ENCODE measurements at regions not wholly inside any gene's neighbourhood (a gene's known extent, or its start where the extent isn't known, plus 50 kb on each side); places are given as distances from the start of the nearest gene placed in this dataset.
"Not testable (repeated sequence)": the region's sequence is repeated elsewhere in the genome, so short reads cannot be mapped to it uniquely, and the experiment has no call there.

DNA sequence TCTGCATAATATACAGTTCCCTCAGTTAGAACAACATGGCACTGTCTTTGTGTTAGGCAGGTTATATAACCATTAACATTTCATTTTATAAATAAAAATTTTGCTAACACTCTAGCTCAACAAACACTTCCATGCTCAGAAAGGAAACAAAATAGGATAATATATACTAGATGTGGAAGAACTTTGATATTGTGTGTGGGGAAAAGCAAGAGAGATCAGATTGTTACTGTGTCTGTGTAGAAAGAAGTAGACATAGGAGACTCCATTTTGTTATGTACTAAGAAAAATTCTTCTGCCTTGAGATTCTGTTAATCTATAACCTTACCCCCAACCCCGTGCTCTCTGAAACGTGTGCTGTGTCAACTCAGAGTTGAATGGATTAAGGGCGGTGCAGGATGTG, 111.1 kb upstream of the TRPC6 start:
- H3K79me1 ChIP-seq (ENCODE audit: low read depth, low read length); H3K79me2 ChIP-seq (ENCODE audit: control insufficient read depth in 1 of 2, insufficient read depth in 2 of 2, low read length in 2 of 2); H2BK120ac ChIP-seq (replicated peaks; ENCODE audit: low read depth, low read length); DNase-seq (ENCODE audit: low read depth in 1 of 2, low spot score in 2 of 2); H3K9ac ChIP-seq (replicated peaks in 1 of 4; ENCODE audit: extremely low read depth in 1 of 4, low read depth in 3 of 4, low read length in 3 of 4); H2AK5ac ChIP-seq (ENCODE audit: low read depth, low read length); H2BK12ac ChIP-seq (ENCODE audit: low read depth, low read length); H2BK20ac ChIP-seq (ENCODE audit: low read length); H2BK5ac ChIP-seq (ENCODE audit: low read depth, low read length); H3K36me3 ChIP-seq (ENCODE audit: control insufficient read depth in 2 of 4, insufficient read depth in 4 of 4, low read length in 3 of 4); H3K4ac ChIP-seq (replicated peaks; ENCODE audit: insufficient read length, low read depth, low read length); H4K8ac ChIP-seq (ENCODE audit: extremely low read depth, insufficient read depth, low read length); POLR2A ChIA-PET (ENCODE audit: partially characterized antibody); H3K4me3 ChIP-seq (ENCODE audit: extremely low read depth in 1 of 4, insufficient read depth in 2 of 4, low read depth in 3 of 4, low read length in 4 of 4); H3K27ac ChIP-seq (ENCODE audit: low read depth, low read length); H3K23me2 ChIP-seq (ENCODE audit: low read depth, low read length); H3K18ac ChIP-seq (ENCODE audit: extremely low read depth, low read length); H3K23ac ChIP-seq (ENCODE audit: insufficient read length); H3K4me1 ChIP-seq (replicated peaks in 1 of 4; ENCODE audit: control insufficient read depth in 3 of 4, insufficient read depth in 4 of 4, low read length in 3 of 4); H2AFZ ChIP-seq (ENCODE audit: low read length); H3K4me2 ChIP-seq (ENCODE audit: insufficient read depth in 1 of 2, low read depth in 2 of 2, low read length in 2 of 2); H3K56ac ChIP-seq (replicated peaks; ENCODE audit: insufficient read length, low read depth, low read length); FAIRE-seq; H2BK15ac ChIP-seq (ENCODE audit: low read length); H3K14ac ChIP-seq (ENCODE audit: insufficient read length); H4K91ac ChIP-seq (replicated peaks; ENCODE audit: insufficient read length, low read length); H3K9me3 ChIP-seq (ENCODE audit: insufficient read depth in 2 of 2, low read depth in 1 of 2, low read length in 1 of 2); H4K20me1 ChIP-seq (replicated peaks in 1 of 2; ENCODE audit: control insufficient read depth in 1 of 2, insufficient read depth in 2 of 2, low read length in 2 of 2); H4K5ac ChIP-seq (ENCODE audit: insufficient read length, low read depth, low read length); H3K27me3 ChIP-seq (replicated peaks in 1 of 4; ENCODE audit: control insufficient read depth in 3 of 4, extremely low read depth in 1 of 4, insufficient read depth in 3 of 4, low read length in 3 of 4): not testable (repeated sequence)
- CTCF ChIA-PET (ENCODE audit: partially characterized antibody): interaction anchor here (0.9 to 1.6 kb wide), 3 partner anchors 14 to 216 kb away, joined by 3 to 6 read pairs (median 3); no protein-coding TSS in a partner anchor
- WGBS, 2 experiments (ENCODE audit: extremely low coverage in 1 of 2, insufficient coverage in 1 of 2, insufficient read length in 1 of 2, insufficient replicate concordance in 2 of 2, low coverage in 1 of 2, low lambda C conversion rate in 2 of 2, missing lambda C conversion rate in 1 of 2): no CpG with 5 or more reads among the region's 3 CpGs
